Stimulated activated CD4-positive, alpha-beta T cell treated with anti-CD3 and anti-CD28 coated beads, Interleukin-12 subunit alpha, Interleukin-12 subunit beta, amount 100 ng/mL, for 4 hours (primary cell): ENCODE measurements at regions not wholly inside any gene's neighbourhood (a gene's known extent, or its start where the extent isn't known, plus 50 kb on each side); places are given as distances from the start of the nearest gene placed in this dataset.

Experiments used
- DNase-seq: peaks from one replicate; pipeline ENCODE4 v3.0.0-alpha.2; 2020

DNA sequence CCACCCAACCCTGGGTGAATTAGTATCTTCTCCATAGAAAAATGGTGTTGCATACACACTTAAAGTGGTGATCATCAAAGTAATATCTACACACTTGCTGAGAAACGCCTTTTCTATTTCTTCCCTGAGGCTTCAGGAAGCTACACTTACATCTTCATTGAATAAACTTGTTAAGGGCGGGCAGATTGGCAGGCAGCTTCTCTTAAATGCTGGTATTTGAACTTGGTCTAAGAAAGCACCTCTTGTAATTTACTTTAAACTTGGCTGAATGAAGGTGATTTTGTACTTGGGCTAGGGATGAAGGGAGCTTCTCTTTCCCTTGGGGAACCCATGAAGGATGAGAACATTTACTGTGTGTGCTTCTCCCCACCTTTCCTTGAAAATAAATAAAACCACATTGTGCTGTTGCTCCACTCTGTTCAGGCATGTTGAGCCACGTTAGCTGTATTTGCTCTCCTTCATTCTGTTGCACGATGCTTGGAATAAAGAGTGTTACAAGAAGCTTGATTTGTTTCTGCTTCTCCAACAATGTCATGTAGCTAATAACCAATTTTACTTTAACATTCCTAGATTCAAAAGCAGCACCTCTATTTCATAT lies 430.1 kb downstream of the ANKRD50 start:
- DNase-seq: no peak

DNA sequence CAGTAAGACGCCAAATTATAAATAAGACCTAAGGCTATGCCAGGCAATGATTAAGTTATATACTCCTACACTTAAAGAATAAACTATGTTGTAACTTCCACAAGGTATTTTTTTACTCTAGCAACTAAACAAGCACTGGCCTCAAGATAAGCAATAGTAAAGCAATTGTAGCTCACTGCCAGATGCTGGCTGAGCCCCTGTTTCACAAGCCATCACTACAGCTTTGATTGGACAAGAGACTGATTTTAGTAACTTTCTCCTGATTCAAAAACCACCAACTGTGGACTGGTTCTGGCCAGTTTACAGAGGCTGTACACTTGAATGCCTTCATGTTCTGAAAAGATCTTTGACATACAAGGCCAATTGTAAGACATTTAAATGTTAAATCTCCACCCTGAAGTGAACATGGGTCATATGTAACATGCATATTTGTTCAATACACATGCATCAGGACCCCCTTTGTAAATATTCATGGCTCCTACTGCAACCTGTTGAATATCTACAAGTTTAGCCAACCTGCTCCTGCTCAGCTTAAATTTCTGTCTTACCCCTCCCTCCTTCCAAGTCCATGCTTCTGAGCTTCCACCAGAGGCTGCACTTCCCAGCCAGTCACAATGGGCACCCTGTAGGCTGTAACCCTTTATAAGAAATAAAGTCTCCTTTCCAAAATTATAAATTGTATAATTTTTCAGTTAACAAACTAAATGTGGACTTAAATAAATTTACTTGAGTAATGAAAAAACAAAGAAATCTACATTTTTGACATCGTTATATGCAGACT lies 423.6 kb downstream of the ANKRD50 start:
- no peak for DNase-seq

DNA sequence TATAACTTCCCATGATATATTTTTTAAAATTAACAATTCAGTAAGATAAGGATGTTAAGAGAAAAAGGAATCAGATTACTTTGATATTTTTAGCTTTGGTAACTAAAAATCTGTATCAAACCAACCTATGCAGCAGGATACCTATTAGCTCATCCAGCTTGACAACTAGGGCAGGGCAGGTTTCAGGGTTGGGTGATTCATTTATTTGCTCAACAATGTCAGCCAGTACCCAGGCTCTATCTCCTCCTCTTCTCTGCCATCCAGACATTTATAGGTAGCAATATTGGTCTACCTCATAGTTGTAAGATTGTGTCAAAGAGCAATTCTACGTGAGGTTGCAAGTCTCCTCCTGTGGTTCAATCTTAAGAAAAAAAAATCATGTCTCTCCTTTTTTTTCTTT lies 421.9 kb downstream of the ANKRD50 start:
- no peak for DNase-seq

DNA sequence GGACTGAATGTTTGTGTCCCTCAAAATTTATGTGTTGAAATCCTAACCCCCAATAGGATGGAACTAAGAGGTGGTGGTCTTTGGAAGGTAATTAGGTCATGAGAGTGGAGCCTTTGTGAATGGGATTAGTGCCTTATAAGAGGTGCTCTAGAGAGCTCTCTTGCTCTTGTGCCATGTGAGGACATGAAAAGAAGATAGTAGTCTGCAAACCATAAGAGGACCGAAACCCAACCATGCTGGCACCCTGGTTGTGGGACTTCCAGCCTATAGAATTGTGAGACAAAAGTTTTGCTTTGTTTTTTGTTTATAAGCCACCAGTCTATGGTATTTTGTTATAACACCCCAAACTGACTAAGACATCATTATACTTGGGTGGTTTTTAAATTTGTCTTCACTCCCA lies 417.1 kb downstream of the ANKRD50 start:
- no peak for DNase-seq

DNA sequence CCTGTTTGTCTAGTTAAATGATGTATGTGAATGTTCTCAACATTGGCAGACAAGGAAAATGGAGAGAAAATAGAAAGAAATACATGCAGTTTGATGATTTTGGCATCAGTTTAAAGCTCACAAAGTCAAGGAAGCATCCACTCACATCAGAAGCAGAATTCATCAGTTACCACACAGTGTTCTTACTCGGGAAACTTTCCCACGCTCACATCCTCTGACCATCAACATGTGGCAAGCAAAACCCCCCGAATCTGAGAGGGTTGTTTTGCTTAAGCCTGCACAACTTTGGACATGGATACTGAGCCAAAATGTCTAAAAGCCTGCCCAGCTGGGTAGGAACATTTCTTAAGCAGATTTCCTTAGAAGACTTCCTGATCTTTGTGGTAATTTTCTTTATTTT lies 407.6 kb downstream of the ANKRD50 start:
- DNase-seq: no peak

DNA sequence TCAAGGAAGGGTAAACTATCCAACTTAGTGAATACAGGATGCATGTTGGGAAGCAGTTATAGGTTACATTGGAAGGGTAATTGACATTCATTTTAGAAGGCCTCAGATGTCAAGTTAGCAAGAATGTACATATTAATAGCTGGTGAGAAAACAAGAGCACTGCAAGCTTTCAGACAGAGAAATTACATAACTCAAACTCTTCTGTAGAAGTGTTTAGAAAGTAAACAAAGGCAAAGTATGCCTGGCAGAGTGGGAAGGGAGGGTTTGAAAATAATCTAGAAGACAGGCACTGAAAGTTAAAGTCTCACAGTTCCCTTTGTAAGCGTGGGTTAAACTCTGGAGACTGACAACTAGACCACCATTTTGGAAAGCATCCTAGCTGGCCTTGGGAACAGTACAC lies 406.2 kb downstream of the ANKRD50 start:
- no peak for DNase-seq

DNA sequence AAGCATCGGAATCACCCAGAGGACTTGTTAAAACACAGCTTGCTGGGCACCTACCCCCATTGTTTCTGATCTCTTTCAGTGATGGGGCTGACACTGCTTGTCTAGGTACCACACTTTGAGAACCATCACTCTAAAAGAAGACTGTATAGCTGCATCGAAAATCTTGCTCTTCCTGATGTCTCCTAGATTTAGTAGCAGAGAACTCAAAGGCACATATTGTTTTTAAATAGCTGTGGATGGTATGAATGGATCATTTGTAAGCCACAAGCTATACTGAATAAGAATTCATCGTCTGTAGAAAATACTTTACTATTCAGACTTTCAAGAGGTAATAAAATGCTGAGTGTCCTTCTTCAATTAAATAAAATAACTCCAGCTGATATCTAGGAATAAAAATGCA lies 405.4 kb downstream of the ANKRD50 start:
- DNase-seq: no peak

DNA sequence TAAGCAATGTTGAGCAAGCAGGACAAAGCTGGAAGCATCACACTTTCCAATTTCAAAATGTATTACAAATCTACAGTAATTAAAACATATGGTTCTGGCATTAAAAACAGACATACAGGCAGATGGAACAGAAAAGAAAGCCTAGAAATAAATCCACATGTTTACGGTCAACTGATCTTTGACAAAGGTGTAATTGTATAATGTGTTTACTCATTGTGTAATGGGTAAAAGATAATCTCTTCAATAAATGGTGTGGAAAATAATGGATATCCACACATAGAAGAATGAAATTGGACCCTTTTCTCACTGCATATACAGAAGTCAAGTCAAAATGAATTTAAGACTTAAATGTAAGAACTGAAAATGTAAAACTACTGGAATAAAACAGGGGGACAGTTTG lies 394.2 kb downstream of the ANKRD50 start:
- DNase-seq: no peak

DNA sequence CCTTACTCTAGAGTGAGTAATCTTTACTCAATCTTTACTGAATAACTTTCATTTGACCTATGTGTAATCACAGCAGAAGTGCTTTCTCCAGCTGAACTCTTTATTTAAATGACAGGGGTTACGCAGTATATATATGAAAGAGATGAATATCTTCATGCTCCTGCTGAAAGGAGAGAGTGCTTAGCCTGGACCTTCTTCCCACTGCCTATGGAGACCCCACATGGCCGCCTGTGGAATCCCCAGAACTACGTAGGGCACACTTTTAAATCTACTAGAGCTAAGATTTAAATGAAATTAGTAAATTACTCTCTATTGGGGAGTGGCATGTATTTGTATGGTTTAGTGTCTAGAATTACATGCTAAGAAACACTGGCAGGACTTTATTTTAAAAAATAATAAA lies 391.2 kb downstream of the ANKRD50 start:
- DNase-seq: no peak

DNA sequence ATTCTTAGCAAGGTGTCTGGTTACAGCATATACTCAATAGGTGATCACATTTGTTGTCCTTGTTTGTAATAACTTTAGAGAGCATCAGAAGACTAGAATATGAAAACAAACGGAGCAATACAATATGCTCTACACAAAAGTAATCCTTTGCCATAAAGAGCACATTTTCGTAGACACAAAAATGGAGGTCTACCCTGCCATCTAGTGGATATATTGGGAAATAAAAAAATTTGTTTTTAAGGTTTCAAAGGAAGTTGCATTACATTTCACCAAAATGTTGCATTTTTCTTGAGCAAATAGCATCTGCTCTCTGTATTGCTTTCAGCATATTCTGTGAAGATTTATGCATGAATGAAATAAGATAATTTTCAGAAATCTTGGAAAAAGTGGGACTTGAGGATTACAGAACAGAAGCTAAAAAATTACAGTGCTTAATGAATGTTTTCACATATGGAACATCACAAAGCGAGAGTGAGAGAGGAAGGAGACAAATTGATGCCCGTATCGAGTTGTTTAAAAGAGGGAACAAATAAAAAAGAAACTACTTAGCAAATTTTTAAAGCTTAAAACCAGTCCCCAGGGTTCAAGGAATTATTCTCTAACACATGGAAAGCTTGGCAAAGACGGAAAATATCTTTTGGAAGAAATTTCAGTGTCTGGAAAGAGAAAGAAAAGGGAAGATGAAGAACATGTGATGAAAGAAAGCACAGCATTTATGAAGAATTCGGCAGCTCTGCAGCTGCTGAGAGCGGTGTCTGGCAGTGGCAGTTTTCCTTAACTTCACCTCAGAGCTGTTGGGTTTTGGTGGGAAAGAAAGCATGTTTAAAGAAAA lies 390.1 kb downstream of the ANKRD50 start:
- DNase-seq: no peak

DNA sequence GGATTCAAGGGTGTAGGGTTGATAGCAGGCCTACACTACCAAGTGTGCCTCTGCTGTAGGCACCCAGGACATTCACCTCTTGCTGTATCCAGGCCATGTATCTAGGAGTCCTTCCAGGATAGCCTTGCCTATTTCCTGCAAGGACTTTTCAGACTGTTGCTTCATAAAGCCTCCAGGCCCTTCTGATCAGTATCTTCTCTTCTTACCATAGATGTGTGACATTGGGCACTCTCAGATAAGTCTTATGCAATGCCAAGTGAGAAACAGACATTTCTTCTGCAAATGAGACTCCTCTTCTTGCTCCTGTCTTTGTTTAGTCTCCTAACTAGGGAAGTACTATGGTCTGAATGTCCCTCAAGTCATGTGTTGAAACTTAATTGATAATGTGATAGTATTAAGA lies 386.8 kb downstream of the ANKRD50 start:
- no peak for DNase-seq

DNA sequence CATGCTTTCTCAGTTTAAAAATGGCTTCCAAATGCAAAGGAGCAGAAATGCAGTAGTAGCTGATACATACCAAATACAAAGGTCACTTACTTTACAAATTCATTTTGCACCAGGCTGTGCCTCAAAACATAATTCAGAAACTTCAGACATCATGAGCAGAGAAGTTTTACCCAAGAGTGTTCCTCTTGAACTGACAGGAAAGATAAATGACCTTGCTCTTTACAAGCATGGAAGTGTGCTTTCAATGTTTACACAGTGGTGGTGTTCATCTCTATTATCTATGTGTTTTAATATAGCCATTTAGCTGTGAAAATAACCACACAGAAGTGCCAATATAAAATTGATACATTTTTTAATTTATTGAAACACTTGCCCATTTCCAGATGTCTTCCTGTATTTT lies 383.4 kb downstream of the ANKRD50 start:
- no peak for DNase-seq

DNA sequence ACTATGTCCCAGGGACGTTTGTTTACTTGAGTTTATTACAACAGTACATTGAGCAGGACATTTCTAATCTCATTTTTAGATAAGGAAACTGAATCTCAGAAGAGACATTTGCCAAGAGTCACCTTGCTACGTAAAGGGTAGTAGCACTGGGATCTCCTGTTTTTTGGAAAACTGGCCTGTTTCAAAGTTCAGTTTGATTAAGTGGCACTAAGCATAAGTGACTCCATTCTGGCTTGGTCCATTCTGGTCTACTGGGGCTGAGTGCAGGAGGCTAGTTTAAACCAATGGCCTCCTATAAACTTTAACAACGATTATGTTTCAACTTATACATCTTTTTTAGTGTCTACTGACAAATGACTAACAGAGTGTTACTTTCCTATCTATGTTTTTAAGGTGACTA lies 382.5 kb downstream of the ANKRD50 start:
- no peak for DNase-seq

DNA sequence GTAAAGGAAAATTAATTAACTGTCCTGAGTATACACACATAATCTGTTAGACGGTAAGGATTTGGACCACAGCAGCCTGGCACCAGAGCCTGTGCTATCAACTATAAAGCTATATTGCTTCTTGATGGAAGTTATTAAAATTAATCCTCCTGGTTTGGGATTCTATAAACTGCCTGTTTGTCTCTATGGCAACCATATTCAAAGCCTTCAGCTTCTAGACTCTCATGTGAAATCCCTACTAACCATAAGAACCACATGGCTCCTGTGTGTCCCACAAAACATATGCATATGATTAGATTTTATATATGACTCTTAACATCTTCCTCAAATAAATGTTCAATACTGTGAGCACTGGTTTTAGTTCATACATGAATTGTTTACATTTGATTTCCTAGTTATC lies 380.8 kb downstream of the ANKRD50 start:
- no peak for DNase-seq

DNA sequence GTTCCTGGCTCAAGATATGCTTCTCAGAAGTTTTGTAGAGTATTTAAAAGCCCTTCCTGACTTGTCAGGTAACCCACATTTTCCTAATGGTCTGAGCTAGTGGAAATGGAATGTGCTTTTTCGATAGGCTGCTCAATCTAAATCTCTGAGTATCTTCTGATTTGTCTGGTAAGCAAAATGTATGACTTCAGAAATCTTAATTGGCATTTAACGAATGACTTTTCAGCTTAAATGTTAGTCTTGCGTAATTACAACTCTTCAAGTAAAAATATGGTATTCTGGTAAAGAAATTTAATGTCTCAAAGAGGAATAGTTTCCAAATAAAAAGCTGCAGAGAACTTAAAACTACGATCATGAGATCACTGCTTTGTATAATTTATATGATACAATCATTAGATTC lies 379.1 kb downstream of the ANKRD50 start:
- no peak for DNase-seq

DNA sequence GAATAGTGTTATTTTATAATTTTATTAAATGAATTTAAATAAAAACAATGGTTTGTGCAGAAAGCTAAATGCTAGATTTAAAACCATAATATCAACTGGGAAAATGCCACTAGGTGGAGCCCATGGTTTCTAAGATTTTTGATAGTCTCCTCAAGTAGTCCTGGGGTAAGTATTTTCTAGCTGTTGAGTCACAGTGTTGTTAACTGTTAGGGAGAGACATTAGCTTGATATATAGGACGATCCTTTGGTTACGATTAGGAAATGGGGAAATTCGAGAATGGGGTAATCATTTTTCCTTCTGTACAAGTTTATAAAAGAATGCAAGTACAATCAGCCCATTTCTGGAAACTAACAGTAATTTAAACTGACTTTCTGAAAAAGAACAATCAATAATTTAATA lies 378.4 kb downstream of the ANKRD50 start:
- no peak for DNase-seq

DNA sequence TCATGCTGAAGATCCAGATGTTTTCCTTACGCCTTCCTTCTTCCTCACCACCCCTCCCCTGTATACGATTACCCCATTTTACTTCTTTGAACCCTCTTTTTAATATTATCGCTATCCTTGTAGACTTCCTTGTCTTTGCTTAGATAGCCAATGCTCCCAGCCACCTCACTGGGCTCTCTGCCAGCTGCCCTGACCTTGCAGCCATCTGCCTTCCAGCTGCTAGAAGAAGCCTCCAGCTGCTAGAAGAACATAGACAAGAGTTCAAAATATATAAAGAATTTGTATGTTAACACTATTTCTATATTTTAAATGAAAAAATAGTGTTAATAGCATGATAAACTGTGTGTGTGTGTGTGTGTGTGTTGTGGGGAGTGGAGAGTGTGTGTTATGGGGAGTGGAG lies 374.7 kb downstream of the ANKRD50 start:
- no peak for DNase-seq

DNA sequence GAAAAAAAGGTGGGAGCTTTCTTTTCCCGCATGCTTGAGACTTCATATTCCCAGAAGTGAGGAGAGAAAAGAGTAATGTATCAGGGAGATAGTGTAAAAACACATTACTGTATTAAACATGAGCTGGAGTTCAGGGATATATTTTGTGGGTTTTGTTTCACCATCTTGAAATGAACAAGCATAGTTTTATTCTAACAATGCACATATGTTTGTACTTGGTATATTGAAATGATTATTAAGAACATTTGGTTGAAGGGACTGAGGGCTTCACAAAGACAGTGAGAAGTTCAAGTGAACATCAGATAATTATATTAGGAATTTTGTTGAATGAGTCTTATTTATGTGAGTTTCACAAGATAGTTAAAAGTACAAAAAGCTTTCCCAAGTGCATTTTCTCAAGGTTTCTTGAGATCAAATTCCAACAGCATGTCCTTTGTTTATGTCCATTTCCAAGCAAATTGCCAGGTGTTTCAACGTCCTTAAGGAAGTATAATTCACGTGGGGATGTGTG lies 368.8 kb downstream of the ANKRD50 start:
- no peak for DNase-seq

DNA sequence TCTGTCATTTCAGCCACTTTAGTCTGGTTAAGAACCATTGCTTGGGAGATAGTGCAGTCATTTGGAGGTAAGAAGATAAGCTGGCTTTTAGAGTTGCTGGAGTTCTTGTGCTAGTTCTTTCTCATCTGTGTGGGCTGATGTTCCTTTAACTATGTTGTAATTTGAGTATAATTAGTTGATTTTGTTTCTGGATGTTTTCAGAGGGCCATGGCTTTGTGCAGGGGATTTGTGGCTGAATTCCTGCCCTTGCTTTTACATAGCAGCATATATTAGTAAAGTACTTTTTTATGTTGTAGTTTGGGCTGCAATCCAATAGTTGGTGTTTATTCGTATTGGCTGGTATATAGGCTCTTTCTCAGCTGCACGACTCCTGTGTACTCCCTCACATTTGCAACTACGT lies 339.6 kb downstream of the ANKRD50 start:
- no peak for DNase-seq

DNA sequence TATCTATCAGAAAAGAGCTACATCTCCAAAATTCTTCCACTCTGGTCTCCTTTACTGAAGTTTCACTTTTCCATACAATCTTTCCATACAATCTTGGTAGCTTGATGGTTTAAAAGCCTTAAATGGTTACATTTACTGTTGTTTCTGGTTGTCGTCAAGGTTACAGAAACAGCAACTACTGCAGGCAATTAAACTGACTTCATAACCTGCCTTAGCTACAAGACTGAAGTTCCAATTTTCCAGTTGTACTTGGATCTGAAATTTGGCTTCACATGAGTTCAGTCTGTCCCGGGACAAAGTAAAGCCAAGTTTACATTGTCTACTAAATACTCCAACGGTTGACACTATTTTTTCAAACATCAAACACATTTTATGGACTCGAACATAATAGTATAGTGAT lies 326.4 kb downstream of the ANKRD50 start:
- DNase-seq: no peak

DNA sequence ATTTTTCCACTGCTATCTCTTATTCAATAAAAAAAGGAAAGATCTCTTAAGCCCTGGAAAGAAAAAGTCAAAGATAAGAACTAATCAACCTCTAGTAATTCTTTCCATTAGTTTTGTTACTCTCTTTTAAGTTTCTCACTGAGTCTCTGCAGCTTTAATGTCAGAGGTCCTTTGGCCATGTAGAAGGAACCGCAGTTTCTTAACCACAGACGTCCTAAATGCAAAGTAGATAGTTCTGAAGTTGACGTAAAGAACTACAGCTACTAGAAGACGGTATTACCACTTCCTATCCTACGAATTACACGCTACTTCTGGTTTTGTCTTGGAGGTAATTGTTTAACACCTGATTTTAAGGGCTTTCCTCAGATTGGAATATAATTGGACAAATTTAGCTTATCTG lies 325.9 kb downstream of the ANKRD50 start:
- DNase-seq: no peak

DNA sequence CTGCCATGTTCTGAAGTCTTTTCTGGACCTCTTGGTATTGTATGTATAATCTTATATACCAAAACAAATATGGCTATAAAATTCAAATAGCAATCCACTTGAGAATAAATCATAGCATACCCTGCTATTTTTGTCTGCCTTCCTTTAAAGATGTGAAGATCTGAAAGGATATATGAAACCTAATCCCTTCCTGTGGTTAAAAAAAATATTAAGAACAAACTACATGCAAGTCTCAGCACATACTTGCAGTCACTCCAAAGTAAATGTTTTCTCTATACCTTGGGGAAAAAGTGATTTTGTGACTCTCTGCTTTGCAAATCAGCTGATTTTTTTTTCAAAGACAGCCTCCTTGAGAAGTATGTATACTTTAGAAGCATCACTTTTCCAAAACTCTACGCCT lies 322.9 kb downstream of the ANKRD50 start:
- DNase-seq: no peak

DNA sequence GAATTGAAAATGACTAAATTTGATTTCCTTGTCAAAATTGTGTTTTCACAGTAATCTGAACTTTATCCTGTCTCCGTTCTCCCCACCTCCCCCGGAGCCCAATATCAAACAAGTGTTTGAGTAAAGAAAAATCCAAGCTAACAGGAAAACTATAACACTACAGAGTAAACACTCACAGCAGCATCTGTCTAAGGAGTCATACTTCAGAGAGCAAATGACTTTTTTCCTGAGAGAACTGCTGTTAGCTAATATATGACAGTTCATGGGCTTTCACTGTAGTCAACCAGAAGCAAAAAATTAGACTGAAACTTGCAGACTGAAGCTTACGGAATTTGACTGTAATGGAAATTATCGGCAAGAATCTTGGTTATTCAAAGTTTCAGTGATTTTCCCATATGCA lies 321.7 kb downstream of the ANKRD50 start:
- DNase-seq: no peak

DNA sequence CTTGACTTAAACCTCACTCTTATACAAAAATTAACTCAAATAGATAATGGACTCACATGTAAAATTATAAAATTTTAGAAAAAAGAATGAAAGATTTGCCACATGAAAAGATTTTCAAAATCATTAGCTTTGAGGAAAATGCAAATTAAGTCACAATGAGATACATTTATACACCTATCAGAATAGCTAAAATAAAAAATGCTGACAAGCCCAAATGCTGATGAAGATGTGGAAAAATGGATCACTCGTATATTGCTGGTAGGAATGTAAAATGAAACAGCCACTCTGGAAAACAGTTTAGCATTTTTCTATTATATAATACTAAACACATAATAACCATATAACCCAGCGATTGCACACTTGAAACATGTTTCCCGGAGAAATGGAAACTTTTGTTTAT lies 316.2 kb downstream of the ANKRD50 start:
- DNase-seq: no peak
